NCI-H2107 treated with DMSO at 0.1 percent for 48 hours (cell line): ENCODE measurements at regions not wholly inside any gene's neighbourhood (a gene's known extent, or its start where the extent isn't known, plus 50 kb on each side); places are given as distances from the start of the nearest gene placed in this dataset.
"Not testable (repeated sequence)": the region's sequence is repeated elsewhere in the genome, so short reads cannot be mapped to it uniquely, and the experiment has no call there.

ENCODE experiments used
- DNase-seq: peaks from one replicate; lab custom pipeline; 2025; ENCODE audit not compliant: unreplicated experiment; lab: John Stamatoyannopoulos, UW

GRCh38 chr10:124245806-124246440, 152.5 kb upstream of the CHST15 start:
- no peak for DNase-seq

GRCh38 chr10:124245191-124245590, 151.8 kb upstream of the CHST15 start:
- no peak for DNase-seq

GRCh38 chr10:124244256-124244877, 151.0 kb upstream of the CHST15 start:
- no peak for DNase-seq

- DNase-seq: no peak
Observed at GRCh38 chr10:124243702-124244121, 150.3 kb upstream of the CHST15 start.

GRCh38 chr10:124242791-124243190, 149.4 kb upstream of the CHST15 start:
- no peak for DNase-seq

- no peak for DNase-seq
Observed at GRCh38 chr10:124242365-124242764, 149.0 kb upstream of the CHST15 start.

- not testable (repeated sequence) for DNase-seq
Observed at GRCh38 chr10:124241510-124241909, 148.1 kb upstream of the CHST15 start.

GRCh38 chr10:124240839-124241291, 147.5 kb upstream of the CHST15 start:
- no peak for DNase-seq

- no peak for DNase-seq
Observed at GRCh38 chr10:124239696-124240095, 146.3 kb upstream of the CHST15 start.

GRCh38 chr10:124239134-124239533, 145.7 kb upstream of the CHST15 start:
- DNase-seq: no peak

- no peak for DNase-seq
Observed at GRCh38 chr10:124238367-124238766, 145.0 kb upstream of the CHST15 start.

- no peak for DNase-seq
Observed at GRCh38 chr10:124237282-124237961, 144.0 kb upstream of the CHST15 start.

GRCh38 chr10:124236816-124237215, 143.4 kb upstream of the CHST15 start:
- DNase-seq: no peak

GRCh38 chr10:124236136-124236535, 142.7 kb upstream of the CHST15 start:
- DNase-seq: no peak

GRCh38 chr10:124235232-124235631, 141.8 kb upstream of the CHST15 start:
- no peak for DNase-seq

- no peak for DNase-seq
Observed at GRCh38 chr10:124233546-124234138, 140.2 kb upstream of the CHST15 start.

GRCh38 chr10:124232686-124233545, 139.5 kb upstream of the CHST15 start:
- DNase-seq: no peak

GRCh38 chr10:124231168-124232155, 138.1 kb upstream of the CHST15 start:
- DNase-seq: no peak

GRCh38 chr10:124230635-124231167, 137.3 kb upstream of the CHST15 start:
- DNase-seq: no peak
